CD1c-positive myeloid dendritic cell (primary cell): ENCODE measurements at regions not wholly inside any gene's neighbourhood (a gene's known extent, or its start where the extent isn't known, plus 50 kb on each side); places are given as distances from the start of the nearest gene placed in this dataset.
"Not testable (repeated sequence)": the region's sequence is repeated elsewhere in the genome, so short reads cannot be mapped to it uniquely, and the experiment has no call there.

Experiments
- DNase-seq: peaks from one replicate; pipeline ENCODE4 v3.0.0-alpha.2; 2016; ENCODE audit errors: extremely low spot score

DNA sequence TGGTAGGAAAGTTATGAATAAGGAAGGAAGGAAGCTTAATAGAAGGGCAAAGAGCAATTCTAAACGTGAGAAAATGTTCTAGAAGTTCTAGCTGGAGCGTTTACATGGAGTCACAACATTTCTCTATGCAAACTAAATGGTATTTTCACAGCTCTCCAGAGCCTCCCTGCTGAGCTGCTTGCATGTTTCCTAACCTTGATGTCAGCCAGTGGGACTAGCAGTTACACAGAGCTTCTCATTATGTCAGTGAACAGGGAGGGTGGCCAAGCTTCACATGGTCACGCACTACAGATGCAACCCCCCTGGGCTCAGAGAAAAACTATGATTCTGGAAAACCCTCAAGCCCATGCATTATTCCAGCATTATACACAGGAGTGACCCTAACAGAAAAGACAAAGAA is 153.4 kb upstream of the CCDC150 start:
- no peak for DNase-seq

DNA sequence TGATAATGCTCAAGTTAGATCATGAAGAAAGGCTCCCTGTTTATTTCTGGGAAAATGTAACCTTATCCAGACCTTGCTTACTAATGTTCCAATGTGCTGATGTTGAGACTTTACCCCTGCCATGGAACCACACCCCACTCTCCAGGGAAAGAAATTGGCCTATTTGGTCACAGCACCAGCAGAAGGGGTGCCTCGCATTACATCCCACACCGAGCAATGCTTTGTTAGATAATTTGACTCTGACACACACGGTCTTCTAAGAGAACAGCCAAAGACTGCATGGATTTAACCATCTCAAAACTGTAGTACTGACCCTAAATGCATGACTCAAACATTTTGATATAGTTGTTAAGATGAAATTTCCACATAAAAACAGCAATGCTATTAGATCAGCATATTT is 152.1 kb upstream of the CCDC150 start:
- no peak for DNase-seq

DNA sequence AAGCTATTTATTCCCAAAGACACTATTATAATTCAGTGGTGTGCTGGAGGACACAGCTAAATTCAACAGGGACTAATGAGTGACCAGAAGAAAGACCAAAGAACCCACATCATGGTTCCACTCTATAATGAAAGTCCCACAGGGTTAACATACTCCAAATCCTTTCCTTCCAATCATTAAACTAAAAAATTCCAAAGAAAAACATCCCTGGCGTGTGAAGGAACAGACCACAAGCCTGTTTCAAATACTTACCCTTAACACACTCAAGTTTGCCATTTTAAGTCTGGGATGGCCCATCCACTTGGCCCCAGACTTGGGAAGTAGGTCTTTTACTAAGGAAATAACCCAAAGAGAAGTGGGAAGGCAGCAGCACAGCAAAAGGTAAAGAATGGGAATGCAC is 150.1 kb upstream of the CCDC150 start:
- DNase-seq = no peak

DNA sequence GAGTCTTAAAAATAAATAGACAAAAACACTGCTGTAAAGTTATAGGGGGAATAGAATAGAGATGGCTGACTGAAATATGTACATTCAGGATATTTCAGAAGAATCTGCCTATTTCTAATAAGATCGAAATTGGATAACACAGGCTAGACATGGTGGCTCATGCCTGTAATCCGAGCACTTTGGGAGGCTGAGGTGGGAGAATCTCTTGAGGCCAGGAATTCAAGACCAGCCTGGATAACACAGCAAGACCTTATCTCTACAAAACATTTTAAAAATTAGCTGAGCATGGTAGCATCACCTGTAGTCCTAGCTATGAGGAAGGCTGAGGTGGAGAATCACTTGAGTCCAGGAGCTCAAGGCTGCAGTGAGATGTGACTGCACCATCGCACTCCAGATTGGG is 146.6 kb upstream of the CCDC150 start:
- no peak for DNase-seq

DNA sequence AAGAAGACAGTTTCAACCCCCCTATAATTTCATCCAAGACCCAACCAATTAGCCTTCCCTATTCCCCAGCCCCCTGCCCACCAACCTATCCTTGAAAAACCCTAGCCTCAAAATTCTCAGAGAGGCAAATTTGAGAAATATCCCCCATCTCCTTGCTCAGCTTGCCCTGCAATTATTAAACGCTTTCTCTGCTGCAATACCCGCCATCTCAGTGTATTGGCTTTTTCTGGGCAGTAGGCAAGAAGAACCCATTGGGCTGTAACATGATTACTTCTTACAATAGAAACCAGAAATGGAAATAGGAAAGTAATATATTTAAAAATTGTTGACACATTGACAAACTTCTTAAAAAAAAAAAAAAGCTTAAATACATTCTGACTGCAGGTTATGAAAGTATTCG is 140.6 kb upstream of the CCDC150 start:
- DNase-seq = no peak

DNA sequence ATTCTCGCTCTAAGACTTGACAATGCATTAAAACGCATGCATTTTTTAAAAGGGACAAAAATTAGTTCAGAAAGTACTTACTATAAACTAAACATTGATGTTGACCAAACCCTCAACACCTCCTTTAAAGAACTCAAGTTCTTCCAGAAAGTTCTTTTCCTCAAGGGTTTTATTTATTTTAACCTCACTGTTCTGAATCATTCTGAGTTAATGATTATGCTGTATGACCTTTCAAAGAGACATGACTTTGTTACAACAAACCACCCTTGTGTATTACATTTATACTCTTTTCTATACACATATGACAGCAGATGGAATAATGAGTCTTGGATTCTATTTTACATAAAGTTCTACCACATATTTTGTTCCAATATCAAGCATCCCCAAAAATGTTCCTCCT is 139.8 kb upstream of the CCDC150 start:
- no peak for DNase-seq

DNA sequence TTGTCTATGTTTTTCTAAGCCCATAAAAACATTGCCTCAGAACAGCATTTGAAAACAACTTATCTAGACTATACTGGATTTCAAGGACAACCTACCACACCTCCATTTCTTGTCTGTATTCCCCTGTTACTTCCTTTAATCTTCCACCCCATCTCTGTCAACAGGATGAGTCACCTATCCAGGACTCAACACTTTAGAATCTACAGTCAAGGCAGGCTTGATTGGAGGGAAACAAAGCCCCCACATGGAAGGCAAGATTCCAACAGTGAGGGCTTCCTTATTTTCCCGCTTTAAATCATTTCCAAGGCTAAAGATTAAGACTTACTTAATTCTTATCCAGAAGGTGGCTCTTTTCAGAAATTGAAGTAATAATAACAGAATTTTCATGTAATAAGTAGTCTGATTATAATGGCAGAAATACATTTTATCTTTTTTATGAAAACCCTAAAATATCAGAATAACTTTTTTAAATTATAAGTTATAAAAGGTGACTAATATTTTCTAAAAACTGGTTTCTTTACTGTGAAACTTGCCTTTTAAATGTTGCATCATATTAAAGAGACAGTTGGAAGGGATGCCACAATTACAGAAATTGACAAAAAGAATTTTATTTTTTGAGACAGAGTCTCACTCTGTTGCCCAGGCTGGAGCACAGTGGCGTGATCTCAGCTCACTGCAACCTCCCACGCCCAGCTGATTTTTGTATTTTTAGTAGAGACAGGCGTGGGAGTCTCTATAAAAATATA is 138.7 kb upstream of the CCDC150 start:
- DNase-seq = no peak

DNA sequence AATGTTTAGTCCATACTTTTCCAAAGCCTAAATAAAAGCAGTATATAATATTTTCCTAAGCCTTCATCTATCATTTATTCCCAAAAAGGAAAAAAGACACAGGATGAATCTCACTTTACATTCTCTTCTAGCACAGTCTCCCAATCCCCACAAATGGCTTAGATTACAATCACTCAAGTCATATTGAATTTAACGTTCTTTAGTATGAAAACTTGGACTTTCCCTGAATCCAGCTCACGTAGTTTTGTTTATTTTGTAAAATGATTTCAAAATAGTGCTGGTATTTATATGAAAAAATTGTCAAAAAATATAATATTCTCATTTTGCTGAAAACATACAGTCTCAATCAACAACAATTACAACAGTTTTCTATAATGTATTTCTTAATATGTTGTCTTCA is 137.7 kb upstream of the CCDC150 start:
- DNase-seq = no peak

DNA sequence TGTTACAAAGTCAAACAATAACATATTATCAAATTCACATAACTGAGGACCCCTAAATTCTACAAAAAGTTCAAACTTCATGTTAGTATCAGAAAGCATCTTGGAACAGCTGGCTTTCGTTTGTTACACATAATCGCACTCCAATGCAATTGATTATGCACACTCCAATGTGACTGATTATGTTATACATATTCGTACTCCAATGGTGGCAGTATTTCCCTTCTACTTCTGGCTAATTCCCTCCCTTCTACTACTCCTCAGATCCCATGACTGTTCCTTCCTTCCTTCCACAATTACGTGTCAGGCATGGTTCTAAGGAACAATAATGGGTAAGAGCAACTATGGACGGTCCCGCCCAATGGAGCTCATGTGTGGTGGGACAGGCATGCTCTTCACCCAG is 137.1 kb upstream of the CCDC150 start:
- DNase-seq = no peak

DNA sequence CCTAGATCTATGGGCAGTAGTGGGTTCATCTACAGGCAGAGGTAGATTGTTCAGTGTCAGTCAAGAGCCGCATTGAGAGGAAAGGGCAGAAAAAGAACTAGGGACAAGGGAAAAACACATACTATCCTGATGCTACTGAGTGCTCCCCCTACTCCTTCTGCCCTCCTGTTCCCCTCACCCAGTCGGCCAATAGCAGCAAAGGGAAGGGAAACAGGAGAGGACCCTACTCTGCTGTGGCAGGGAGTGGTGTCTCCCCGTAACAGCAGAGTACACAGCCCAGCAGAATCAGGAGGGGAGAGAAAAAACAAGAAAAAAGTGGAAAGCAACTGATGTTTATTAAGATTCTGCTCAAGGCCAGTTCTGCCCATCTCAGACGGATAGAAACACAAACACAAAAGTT is 136.1 kb upstream of the CCDC150 start:
- no peak for DNase-seq

DNA sequence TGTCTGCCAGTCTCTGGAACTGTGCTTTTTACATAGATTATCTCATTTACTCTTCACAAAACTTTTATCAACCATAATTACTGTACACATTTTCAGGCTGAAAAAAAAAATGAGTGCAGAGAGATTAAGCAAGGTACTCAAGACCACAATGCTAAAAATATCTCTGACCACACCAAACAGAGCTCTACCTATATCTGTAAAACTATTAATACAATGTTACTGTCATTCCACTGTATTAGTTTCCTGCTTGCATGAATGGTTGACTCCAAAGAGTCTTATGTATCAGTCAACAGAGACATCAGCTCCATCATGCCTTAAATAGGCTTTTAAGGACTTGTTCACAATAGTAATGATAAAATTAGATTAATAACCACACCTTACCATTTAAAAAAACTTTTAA is 134.7 kb upstream of the CCDC150 start:
- DNase-seq = no peak

DNA sequence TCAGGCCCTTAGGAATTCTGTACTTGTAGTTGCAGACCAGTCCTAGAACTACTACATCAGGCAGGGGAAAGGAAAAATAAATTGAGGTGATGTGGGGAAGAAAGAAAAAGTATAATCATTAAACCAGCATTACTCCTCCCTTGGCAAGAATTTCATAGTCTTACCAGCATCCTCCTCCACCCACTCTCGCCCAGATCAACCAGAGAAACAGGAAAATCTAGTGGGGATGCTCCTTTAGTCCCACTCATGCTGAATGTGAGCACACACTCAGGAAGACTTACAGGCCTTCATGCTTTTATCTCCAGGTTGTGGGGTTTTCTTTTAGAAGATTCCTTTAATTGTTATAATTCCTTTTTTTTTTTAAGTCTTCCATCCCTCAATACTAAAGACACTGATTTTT is 129.3 kb upstream of the CCDC150 start:
- DNase-seq = no peak

DNA sequence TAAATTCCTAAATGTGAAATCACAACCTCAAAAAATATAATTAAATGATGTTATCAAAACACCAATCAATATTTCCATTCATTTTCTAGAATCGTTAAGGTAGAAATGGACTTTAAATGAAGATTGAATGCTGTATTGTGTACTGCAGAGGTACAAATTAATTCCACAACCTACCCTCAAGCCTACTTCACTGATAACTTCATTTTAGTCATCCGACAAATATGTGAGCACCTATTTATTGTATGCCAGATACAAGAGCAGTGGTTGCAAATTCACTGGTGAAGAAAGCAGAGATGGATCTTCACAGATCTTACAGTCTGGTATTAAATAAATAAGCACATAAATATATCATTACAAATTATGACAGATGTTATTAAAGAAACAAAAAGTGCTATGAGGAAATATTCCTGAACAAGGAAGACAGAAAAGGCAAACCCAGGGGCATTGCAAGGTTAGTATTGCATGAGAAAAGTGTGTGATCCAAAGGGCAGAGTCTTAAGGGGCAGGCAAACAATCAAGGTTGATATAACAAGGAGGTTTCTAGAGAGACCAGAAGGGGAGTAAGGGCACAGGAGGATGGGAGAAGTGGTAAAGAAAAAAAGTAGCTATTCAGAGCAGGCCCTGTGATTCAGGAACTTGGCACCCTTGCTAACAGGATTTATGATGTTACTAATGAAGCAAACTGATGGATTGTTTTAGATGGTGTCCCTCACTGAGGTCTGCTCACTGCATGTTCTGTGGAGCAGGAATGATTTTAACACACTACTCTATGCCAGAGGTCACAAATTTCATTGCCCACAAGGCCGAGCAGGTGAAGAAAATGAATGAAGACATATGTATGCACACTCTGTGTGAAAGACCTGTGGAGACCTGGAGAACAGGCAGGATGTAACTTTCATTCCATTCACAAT is 128.0 kb upstream of the CCDC150 start:
- DNase-seq = no peak

DNA sequence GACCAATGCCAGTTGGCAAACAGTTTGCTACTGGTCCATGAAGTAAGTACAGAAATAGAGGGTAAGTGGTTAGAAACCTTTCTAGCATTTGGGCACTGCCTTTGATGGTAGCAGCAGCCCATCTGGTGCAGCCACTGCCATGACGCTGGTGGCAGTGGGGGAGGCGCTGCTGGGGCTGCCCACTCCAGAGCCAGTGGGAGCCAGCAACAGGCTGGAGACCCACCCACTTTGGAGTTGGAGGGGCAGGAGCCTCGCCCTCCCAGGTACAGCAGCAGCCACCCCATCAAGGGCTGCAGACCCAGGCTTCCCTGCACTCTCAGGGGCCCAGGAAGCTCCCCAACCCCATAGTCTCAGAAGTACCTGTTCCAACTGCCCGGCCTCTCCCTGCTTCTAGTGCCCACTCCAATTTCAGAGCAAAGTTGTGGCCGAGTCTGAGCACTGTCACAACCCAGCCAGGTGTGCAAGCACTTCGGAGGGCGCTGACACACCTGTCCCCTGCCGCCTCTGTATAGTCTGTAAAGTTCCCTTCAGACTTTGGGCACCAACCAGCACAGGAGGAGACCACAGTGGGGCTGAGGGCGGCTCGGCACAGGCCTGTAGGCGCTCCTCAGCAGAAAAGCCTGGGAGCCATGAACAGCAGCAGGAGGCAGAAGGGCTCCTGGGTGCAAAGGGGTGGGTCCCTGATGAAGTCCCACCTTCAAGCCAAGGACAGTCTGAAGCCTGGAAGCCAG is 125.6 kb upstream of the CCDC150 start:
- no peak for DNase-seq

DNA sequence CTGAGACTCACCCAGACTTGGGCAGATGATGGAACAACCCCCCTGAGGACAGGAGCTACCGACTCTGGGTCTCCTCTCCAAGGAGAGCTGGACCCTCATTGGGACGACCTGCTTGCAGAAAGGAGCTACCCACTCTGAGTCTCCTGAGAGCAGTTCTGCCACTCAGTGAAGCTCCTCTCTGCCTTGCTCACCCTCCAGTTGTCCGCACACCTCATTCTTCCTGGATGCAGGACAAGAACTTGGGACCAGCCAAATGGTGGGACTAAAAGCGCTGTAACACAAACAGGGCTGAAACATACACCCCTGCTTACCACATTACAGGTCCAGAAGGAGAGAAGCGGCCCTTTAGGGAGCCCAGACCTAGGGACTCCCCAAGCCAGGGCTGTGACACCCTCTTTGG is 124.9 kb upstream of the CCDC150 start:
- DNase-seq = no peak

DNA sequence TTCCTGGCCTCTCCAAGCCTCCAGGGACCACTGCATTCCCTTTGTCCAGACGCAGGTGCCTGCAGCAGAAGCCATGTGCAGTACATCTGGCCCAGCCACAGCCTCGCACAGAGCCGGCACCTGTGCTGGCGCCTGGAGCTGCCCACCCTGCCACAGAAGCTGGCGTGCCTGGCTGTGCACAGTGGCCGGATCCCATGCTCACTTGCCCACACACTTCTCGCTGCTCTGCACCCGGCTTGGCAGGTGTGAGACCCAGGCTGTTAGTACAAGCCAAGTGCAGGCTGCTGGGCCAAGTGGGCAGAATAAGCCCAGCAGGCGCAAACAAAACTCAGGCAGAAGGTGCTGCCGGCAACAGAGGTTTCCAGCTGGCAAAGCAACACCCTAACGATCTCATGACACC is 124.5 kb upstream of the CCDC150 start:
- no peak for DNase-seq

DNA sequence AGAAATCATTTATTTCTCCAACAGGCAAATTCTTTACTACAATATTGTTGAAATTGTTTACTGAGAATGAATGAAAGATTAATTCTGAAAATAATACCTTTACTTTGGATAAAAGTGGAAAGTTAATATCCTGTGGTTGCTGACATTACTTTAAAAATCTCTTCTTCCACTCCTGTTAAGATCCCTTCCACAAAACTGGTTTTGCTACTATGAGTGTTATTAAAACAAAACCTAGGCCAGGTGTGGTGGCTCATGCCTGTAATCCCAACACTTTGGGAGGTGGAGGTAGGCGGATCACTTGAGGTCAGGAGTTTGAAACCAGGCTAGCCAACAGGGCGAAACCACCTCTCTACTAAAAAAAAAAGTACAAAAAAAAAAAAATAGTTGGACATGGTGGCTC is 123.9 kb upstream of the CCDC150 start:
- no peak for DNase-seq

DNA sequence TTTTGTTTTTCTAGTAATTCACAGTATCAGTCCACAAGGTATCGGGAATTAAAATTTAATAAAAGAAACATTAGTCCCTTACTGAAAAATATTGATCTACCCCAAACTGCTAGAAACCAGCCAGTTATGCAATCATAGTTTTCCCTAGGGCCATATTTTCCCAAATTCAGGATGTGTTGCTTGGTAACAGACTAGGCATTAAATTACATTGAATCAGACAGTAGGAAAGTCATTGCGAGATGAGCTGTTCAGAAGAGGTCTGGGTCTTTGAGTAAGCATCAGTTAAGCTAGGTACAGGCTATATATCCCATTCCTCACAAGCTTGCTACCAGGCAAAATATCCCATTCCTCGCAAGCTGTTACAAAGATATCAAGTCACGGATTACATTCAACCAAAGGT is 123.0 kb upstream of the CCDC150 start:
- no peak for DNase-seq

DNA sequence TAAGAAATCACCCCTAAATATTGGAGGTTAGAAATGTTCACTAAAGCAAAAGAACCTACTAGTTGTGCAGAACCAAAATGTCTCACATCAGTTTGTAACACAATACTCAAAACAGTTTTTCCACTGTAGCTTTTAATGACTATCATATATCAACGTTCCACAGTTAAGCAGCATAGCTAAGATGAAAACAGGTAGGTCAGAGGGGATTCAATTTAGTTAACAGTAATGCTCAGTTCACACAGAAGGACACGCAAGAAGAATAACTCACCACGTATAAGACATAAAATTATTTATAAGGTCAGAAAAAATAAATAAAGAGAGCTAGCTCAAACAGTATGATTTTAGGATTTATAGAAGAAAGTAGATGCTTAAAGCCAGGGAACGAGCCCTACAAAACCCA is 118.9 kb upstream of the CCDC150 start:
- no peak for DNase-seq

DNA sequence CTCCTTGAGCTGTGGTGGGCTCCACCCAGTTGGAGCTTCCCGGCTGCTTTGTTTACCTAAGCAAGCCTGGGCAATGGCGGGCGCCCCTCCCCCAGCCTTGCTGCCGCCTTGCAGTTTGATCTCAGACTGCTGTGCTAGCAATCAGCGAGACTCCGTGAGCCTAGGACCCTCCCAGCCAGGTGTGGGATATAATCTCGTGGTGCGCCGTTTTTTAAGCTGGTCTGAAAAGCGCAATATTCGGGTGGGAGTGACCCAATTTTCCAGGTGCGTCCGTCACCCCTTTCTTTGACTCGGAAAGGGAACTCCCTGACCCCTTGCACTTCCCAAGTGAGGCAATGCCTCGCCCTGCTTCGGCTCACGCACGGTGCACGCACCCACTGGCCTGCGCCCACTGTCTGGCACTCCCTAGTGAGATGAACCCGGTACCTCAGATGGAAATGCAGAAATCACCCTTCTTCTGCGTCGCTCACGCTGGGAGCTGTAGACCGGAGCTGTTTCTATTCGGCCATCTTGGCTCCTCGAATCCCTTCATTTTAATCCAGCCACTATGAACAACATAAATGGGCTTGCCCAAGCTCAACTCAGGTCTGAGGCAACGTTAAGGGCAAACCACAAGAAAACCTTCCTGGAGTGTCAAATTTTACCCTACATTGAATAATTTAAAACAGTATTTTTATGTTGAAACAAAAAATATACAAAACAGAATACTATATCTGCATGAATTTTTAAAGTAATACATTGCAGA is 112.4 kb upstream of the CCDC150 start:
- not testable (repeated sequence) for DNase-seq

DNA sequence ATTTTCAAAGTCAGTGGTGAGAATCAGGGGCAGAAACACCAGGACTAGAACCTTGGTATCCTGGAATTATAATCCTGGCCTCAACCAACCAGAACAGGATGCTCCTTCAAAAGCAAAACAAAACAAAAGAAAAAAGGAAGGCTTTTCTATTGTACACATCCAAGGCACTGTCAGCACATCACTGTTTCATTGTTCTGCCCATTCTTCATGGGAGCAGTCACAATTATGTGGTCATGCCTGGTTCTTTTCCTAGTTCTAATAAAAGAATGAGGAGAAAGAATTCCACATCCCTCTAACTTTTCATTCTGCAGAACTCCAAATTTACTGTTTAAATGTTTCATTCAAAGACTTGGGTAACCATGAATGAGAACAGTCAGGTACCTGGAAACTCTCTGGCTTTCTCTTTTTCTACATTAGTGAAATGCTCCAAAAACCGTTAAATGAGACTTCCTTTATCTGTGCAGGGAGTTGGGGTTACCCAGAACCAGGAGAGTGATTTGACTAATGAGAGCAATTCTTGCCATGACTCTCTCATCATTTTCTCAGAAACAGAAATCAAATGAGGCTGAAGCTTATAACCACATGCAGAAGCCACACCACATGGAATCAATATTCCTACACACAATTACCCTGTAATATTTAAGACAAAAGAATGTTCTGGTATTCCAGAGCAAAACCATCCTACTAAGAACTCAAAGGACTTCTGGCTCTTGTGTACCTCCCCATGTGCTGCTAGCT is 110.9 kb upstream of the CCDC150 start:
- no peak for DNase-seq
